Prostate gland (tissue), 2 donors: ENCODE measurements at regions not wholly inside any gene's neighbourhood (a gene's known extent, or its start where the extent isn't known, plus 50 kb on each side); places are given as distances from the start of the nearest gene placed in this dataset.

Source experiments
- CTCF ChIP-seq, 4 experiments: fragments of 200-600 bp in 2 of 4; fragments of 450-650 bp in 2 of 4; sonication (generic) in 2 of 4; IDR thresholded peaks; 1 replicate in 3 of 4; 2 replicates in 1 of 4; pipeline ENCODE4 v1.5.1; 2016 to 2019; ENCODE audit warnings: antibody characterized with exemption in 4 of 4, mild to moderate bottlenecking in 2 of 4, moderate library complexity in 2 of 4
- POLR2A ChIP-seq: fragments of 450-650 bp; IDR thresholded peaks from one replicate; pipeline ENCODE4 v1.6.1; 2016; ENCODE audit warnings: antibody characterized with exemption, mild to moderate bottlenecking
- POLR2AphosphoS5 ChIP-seq: sonication (generic); formaldehyde crosslinking; IDR thresholded peaks from one replicate; pipeline ENCODE4 v1.6.1; 2017; ENCODE audit warnings: antibody characterized with exemption

DNA sequence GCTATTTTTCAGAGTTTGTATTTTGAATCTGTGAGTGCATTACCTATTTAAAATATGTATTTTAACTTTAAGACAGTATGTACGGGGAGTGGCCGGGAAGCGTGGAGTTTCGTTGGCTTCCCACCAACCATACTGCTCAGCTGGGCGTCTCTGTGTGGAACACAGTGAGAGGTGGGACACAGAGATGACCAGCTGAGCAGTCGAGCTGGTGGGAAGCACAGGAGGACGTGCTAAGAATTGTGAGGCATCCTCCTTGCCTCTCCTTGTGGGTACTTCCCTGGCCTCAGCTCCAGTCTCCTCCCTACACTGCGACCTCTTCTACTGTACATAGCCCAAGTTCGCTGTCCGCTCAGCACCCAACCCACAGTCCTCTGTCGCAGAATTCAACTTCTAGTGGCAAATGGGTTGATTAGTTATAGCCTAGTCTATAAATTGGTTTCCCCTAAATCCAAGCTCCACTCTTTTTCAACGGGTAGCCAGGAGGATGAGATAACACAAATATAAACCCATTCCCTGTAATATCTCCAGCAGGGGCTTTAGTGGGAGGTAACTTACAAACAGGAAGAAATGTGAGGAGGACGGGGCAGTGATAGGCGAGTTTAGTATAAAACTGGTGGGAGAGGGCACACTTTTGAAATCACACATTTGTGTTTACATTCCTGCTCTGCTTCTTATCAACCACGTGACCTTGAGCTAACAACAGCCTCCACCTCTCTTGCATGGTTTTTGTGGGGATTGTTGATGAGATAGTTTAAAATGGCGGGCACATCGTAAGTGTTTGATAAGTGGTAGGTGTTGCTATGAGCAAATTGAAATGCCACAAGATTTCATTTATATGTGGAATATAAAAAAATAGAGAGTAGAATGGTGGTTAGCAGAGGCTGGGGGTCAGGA is 211.9 kb upstream of the HS3ST3A1 start:
- TF ChIP-seq POLR2AphosphoS5 (no peak), POLR2A (no peak), CTCF (IDR thresholded peaks at IDR 0.05) (no peak)
